ENCODE measurements at regions not wholly inside any gene's neighbourhood (a gene's known extent, or its start where the extent isn't known, plus 50 kb on each side); places are given as distances from the start of the nearest gene placed in this dataset.

- TF ChIP-seq POLR2A (IDR thresholded peaks at IDR 0.05): no peak
- no peak for TF ChIP-seq CTCF (IDR thresholded peaks at IDR 0.05)
- no peak for TF ChIP-seq EP300 (IDR thresholded peaks at IDR 0.05)
Measured at GRCh38 chr16:86444661-86445060, 65.7 kb upstream of the FOXF1 start.

Measured in tibial nerve (tissue), 4 donors.